ENCODE measurements at regions not wholly inside any gene's neighbourhood (a gene's known extent, or its start where the extent isn't known, plus 50 kb on each side); places are given as distances from the start of the nearest gene placed in this dataset.
A peak's percentile ranks its signal among the peaks of the same experiment; 100 is the strongest.

GRCh38 chr13:59299584-59299983 is 864.1 kb downstream of the DIAPH3 start (continued):
- TF ChIP-seq EGR1 (IDR thresholded peaks at IDR 0.05; ENCODE audit: low read depth in 2 of 2) (no peak), NR2F2 (IDR thresholded peaks at IDR 0.05) (no peak), YY1 (IDR thresholded peaks at IDR 0.05) (no peak), RXRA (IDR thresholded peaks at IDR 0.05) (no peak), SP1 (IDR thresholded peaks at IDR 0.05) (no peak)

- Histone ChIP-seq H3K9ac (ENCODE audit: low read depth in 1 of 2, low read length in 2 of 2) (no peak overlapping the region), H3K9me3 (ENCODE audit: control insufficient read depth in 4 of 4, low read length in 3 of 4) (no peaks in the 10 kb centered on the region), H3K27ac (ENCODE audit: low read depth in 1 of 2, low read length in 2 of 2) (no peak overlapping the region), H3K36me3 (ENCODE audit: control insufficient read depth in 4 of 4, insufficient read depth in 3 of 4, low read depth in 1 of 4, low read length in 3 of 4) (no peaks in the 10 kb centered on the region), H3K27me3 (ENCODE audit: control insufficient read depth in 4 of 4, insufficient read depth in 4 of 4, low read length in 3 of 4) (no peaks in the 10 kb centered on the region), H3K4me1 (ENCODE audit: control insufficient read depth in 4 of 4, insufficient read depth in 4 of 4, low read length in 3 of 4) (no peaks in the 10 kb centered on the region), H3K4me3 (ENCODE audit: low read depth in 1 of 3, low read length in 3 of 3) (no peak overlapping the region)
- DNase-seq (ENCODE audit: low spot score): peak; percentile 54
- TF ChIP-seq RXRA (IDR thresholded peaks at IDR 0.05) (no peak), ZBTB33 (IDR thresholded peaks at IDR 0.05) (no peak), FOXA1 (IDR thresholded peaks at IDR 0.05) (no peak), CTCF (IDR thresholded peaks at IDR 0.05; ENCODE audit: low read depth, low read length, missing input control) (no peak), EGR1 (IDR thresholded peaks at IDR 0.05; ENCODE audit: low read depth in 2 of 2) (no peak), GABPA (IDR thresholded peaks at IDR 0.05 in 1 of 2, conservative IDR thresholded peaks at IDR 0.05 in 1 of 2) (no peak), RAD21 (IDR thresholded peaks at IDR 0.05) (no peak), FOXA2 (IDR thresholded peaks at IDR 0.05) (no peak), JUND (IDR thresholded peaks at IDR 0.05) (no peak), ATF3 (IDR thresholded peaks at IDR 0.05) (no peak), HNF4G (IDR thresholded peaks at IDR 0.05) (no peak)
- TF ChIP-seq, protein P1, sequence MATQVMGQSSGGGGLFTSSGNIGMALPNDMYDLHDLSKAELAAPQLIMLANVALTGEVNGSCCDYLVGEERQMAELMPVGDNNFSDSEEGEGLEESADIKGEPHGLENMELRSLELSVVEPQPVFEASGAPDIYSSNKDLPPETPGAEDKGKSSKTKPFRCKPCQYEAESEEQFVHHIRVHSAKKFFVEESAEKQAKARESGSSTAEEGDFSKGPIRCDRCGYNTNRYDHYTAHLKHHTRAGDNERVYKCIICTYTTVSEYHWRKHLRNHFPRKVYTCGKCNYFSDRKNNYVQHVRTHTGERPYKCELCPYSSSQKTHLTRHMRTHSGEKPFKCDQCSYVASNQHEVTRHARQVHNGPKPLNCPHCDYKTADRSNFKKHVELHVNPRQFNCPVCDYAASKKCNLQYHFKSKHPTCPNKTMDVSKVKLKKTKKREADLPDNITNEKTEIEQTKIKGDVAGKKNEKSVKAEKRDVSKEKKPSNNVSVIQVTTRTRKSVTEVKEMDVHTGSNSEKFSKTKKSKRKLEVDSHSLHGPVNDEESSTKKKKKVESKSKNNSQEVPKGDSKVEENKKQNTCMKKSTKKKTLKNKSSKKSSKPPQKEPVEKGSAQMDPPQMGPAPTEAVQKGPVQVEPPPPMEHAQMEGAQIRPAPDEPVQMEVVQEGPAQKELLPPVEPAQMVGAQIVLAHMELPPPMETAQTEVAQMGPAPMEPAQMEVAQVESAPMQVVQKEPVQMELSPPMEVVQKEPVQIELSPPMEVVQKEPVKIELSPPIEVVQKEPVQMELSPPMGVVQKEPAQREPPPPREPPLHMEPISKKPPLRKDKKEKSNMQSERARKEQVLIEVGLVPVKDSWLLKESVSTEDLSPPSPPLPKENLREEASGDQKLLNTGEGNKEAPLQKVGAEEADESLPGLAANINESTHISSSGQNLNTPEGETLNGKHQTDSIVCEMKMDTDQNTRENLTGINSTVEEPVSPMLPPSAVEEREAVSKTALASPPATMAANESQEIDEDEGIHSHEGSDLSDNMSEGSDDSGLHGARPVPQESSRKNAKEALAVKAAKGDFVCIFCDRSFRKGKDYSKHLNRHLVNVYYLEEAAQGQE (IDR thresholded peaks at IDR 0.05): no peak
- TF ChIP-seq, protein P2, sequence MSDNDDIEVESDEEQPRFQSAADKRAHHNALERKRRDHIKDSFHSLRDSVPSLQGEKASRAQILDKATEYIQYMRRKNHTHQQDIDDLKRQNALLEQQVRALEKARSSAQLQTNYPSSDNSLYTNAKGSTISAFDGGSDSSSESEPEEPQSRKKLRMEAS (IDR thresholded peaks at IDR 0.05): no peak
- WGBS: 76% methylated on average over 9 of the region's 9 CpGs
These were observed 863.2 kb downstream of the DIAPH3 start for GRCh38 chr13:59300355-59301173.
